ENCODE measurements at regions not wholly inside any gene's neighbourhood (a gene's known extent, or its start where the extent isn't known, plus 50 kb on each side); places are given as distances from the start of the nearest gene placed in this dataset.

- FAIRE-seq, result no peak
- 0% methylated on average over 3 of the region's 3 CpGs for WGBS (ENCODE audit: insufficient coverage, insufficient replicate concordance, low lambda C conversion rate, missing lambda C conversion rate)
- SMC1A ChIA-PET (ENCODE audit: uncharacterized antibody, unreplicated experiment), result no interaction called here
Observed at GRCh38 chr4:61070269-61070668, 129.9 kb upstream of the ADGRL3 start.

DNA sequence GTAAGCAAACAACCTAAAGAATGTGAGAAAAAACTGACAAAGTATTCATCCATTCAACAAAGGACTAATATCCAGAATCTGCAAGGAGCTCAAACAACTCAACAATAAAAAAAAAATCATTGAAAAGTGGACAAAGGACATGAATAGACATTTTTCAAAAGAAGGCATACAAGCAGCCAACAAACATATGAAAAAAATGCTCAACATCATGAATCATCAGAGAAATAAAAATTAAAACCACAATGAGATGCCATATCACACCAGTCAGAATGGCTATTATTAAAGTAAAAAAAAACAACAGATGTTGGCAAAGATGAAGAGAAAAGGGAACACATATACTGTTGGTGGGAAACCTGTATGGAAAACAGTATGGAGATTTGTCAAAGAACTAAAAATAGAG is 120.7 kb upstream of the ADGRL3 start:
- SMC1A ChIA-PET (ENCODE audit: uncharacterized antibody, unreplicated experiment), result interaction anchor here (1.0 kb wide), 1 partner anchor 18 kb away, joined by 3 read pairs; no protein-coding TSS in a partner anchor
- no TSS peak for BruUV-seq (replicated peaks)
- Histone ChIP-seq H2AFZ (ENCODE audit: control insufficient read depth, low read depth, low read length) (no peak overlapping the region), H3K79me2 (ENCODE audit: control insufficient read depth, insufficient read depth, low read length) (no peaks in the 10 kb centered on the region), H3K27me3 (replicated peaks in 1 of 2; ENCODE audit: control insufficient read depth in 2 of 2, insufficient read depth in 2 of 2, low read length in 1 of 2) (no peaks in the 10 kb centered on the region), H3K9me3 (replicated peaks; ENCODE audit: control insufficient read depth, insufficient read depth, low read length) (no peaks in the 10 kb centered on the region), H3K27ac (ENCODE audit: control insufficient read depth, insufficient read depth) (no peak overlapping the region), H3K4me1 (ENCODE audit: control insufficient read depth, insufficient read depth, low read length) (no peaks in the 10 kb centered on the region), H3K4me3 (no peak overlapping the region), H3K4me2 (ENCODE audit: control insufficient read depth, insufficient read depth) (no peak overlapping the region), H3K9ac (ENCODE audit: control insufficient read depth, insufficient read depth, low read length) (no peak overlapping the region), H3K36me3 (ENCODE audit: control insufficient read depth in 2 of 2, insufficient read depth in 2 of 2, low read length in 1 of 2) (no peaks in the 10 kb centered on the region), H4K20me1 (ENCODE audit: control insufficient read depth, insufficient read depth) (no peaks in the 10 kb centered on the region)
- in situ Hi-C loops (cut with MboI) (no loop called here), intact Hi-C loops (cut with micrococcal nuclease; ENCODE audit: unreplicated experiment) (no loop called here)
- RAD21 ChIA-PET (ENCODE audit: unreplicated experiment), result no interaction called here
- DNase-seq (ENCODE audit: low read depth, low spot score) (no peak), FAIRE-seq (no peak), ATAC-seq (no peak)
- POLR2A ChIA-PET, result no interaction called here
- CTCF ChIA-PET, result no interaction called here
- no peak for TF ChIP-seq SREBF2 (IDR thresholded peaks at IDR 0.05; ENCODE audit: low read length)

More at GRCh38 chr4:61070269-61070668, 129.9 kb upstream of the ADGRL3 start:
- TF ChIP-seq TARDBP (IDR thresholded peaks at IDR 0.05; ENCODE audit: borderline replicate concordance) (no peak), RAD51 (IDR thresholded peaks at IDR 0.05) (no peak), SUZ12 (IDR thresholded peaks at IDR 0.05; ENCODE audit: unreplicated experiment) (no peak), FOS (IDR thresholded peaks at IDR 0.05; ENCODE audit: borderline replicate concordance, extremely low read depth, insufficient read length) (no peak), ESRRA (IDR thresholded peaks at IDR 0.05; ENCODE audit: low read length) (no peak)
- TF ChIP-seq, protein P1, sequence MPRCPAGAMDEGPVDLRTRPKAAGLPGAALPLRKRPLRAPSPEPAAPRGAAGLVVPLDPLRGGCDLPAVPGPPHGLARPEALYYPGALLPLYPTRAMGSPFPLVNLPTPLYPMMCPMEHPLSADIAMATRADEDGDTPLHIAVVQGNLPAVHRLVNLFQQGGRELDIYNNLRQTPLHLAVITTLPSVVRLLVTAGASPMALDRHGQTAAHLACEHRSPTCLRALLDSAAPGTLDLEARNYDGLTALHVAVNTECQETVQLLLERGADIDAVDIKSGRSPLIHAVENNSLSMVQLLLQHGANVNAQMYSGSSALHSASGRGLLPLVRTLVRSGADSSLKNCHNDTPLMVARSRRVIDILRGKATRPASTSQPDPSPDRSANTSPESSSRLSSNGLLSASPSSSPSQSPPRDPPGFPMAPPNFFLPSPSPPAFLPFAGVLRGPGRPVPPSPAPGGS (IDR thresholded peaks at IDR 0.05; ENCODE audit: borderline replicate concordance, insufficient read depth, low read depth, low read length, poor library complexity, severe bottlenecking), result no peak
- RAD21 ChIA-PET (ENCODE audit: unreplicated experiment), result no interaction called here
- Histone ChIP-seq H3K4me2 (ENCODE audit: control insufficient read depth, insufficient read depth) (no peak overlapping the region), H3K9ac (ENCODE audit: control insufficient read depth, insufficient read depth, low read length) (no peak overlapping the region), H3K79me2 (ENCODE audit: control insufficient read depth, insufficient read depth, low read length) (no peaks in the 10 kb centered on the region), H2AFZ (ENCODE audit: control insufficient read depth, low read depth, low read length) (no peak overlapping the region), H3K4me3 (no peak overlapping the region), H3K9me3 (replicated peaks; ENCODE audit: control insufficient read depth, insufficient read depth, low read length) (no peaks in the 10 kb centered on the region), H3K27ac (ENCODE audit: control insufficient read depth, insufficient read depth) (no peak overlapping the region), H3K36me3 (ENCODE audit: control insufficient read depth in 2 of 2, insufficient read depth in 2 of 2, low read length in 1 of 2) (no peaks in the 10 kb centered on the region), H3K4me1 (ENCODE audit: control insufficient read depth, insufficient read depth, low read length) (no peaks in the 10 kb centered on the region), H4K20me1 (ENCODE audit: control insufficient read depth, insufficient read depth) (no peaks in the 10 kb centered on the region), H3K27me3 (replicated peaks in 1 of 2; ENCODE audit: control insufficient read depth in 2 of 2, insufficient read depth in 2 of 2, low read length in 1 of 2) (no peaks in the 10 kb centered on the region)
- POLR2A ChIA-PET, result no interaction called here
- ATAC-seq, result no peak
- no peak for DNase-seq (ENCODE audit: low read depth, low spot score)
- BruUV-seq (replicated peaks), result no TSS peak
- CTCF ChIA-PET, result interaction anchor here (0.8 kb wide), 1 partner anchor 11 kb away, joined by 3 read pairs; no protein-coding TSS in a partner anchor
- in situ Hi-C loops (cut with MboI) (no loop called here), intact Hi-C loops (cut with micrococcal nuclease; ENCODE audit: unreplicated experiment) (no loop called here)

Measured in GM12878 (cell line).